IMR-90 (cell line): ENCODE measurements at regions not wholly inside any gene's neighbourhood (a gene's known extent, or its start where the extent isn't known, plus 50 kb on each side); places are given as distances from the start of the nearest gene placed in this dataset.

Experiments
- ATAC-seq: fragments of 200-7000 bp; cut with Tn5 transposase; 2 replicates; pipeline ENCODE4 v1.9.1; 2020; ENCODE audit warnings: low read depth, mild to moderate bottlenecking, moderate library complexity
- BruUV-seq: library from RNA; stranded (reverse); fragments of 400-500 nt; replicated peaks from 2 replicates; lab custom pipeline; 2021; lab: Mats Ljungman, UMichigan
- CTCF ChIA-PET: fragments of 300-600 bp; formaldehyde crosslinking; extraction: SDS; loops from one replicate; lab custom pipeline; 2021; ENCODE audit warnings: antibody characterized with exemption; lab: Yijun Ruan, JAX
- POLR2A ChIA-PET: fragments of 300-600 bp; sonication (Branson Sonifier 250); formaldehyde crosslinking; loops from one replicate; lab custom pipeline; 2022; ENCODE audit warnings: antibody characterized with exemption; ENCODE audit not compliant: unreplicated experiment; lab: Charles Lee
- DNase-seq: peaks from one replicate; pipeline ENCODE4 v3.0.0; 2013
- H2AFZ ChIP-seq: replicated peaks from 2 replicates; pipeline ENCODE3; 2013; ENCODE audit warnings: low read length, mild to moderate bottlenecking; ENCODE audit not compliant: poor library complexity
- H2AK5ac ChIP-seq: 2 replicates; pipeline ENCODE4 v1.6.1; 2013; ENCODE audit warnings: low read depth, low read length, inconsistent platforms
- H2AK9ac ChIP-seq: replicated peaks from 2 replicates; pipeline ENCODE3; 2013; ENCODE audit warnings: mild to moderate bottlenecking, low read depth, low read length, moderate library complexity; ENCODE audit not compliant: poor library complexity
- H2BK120ac ChIP-seq: 2 replicates; pipeline ENCODE4 v1.6.1; 2013; ENCODE audit warnings: low read depth, low read length, inconsistent platforms
- H2BK15ac ChIP-seq: 3 replicates; pipeline ENCODE4 v1.6.1; 2013; ENCODE audit warnings: low read depth, low read length, inconsistent platforms
- H2BK20ac ChIP-seq: 2 replicates; pipeline ENCODE4 v1.6.1; 2013; ENCODE audit warnings: low read depth, mild to moderate bottlenecking, inconsistent platforms, low read length, moderate library complexity
- H2BK5ac ChIP-seq: 2 replicates; pipeline ENCODE4 v1.6.1; 2013; ENCODE audit warnings: mild to moderate bottlenecking, low read depth, low read length, inconsistent platforms; ENCODE audit not compliant: poor library complexity, severe bottlenecking
- H3K14ac ChIP-seq: replicated peaks from 2 replicates; pipeline ENCODE4 v1.6.1; 2013; ENCODE audit warnings: low read depth, low read length, inconsistent platforms
- H3K18ac ChIP-seq: 2 replicates; pipeline ENCODE4 v1.6.1; 2013; ENCODE audit warnings: low read depth, low read length, control low read depth
- H3K23ac ChIP-seq: 2 replicates; pipeline ENCODE4 v1.6.1; 2013; ENCODE audit warnings: low read depth, low read length, inconsistent platforms
- H3K27ac ChIP-seq: 2 replicates; pipeline ENCODE4 v1.5.1; 2013; ENCODE audit warnings: mild to moderate bottlenecking, control low read depth, low read length; ENCODE audit not compliant: insufficient read depth
- H3K27me3 ChIP-seq: 2 replicates; pipeline ENCODE4 v1.6.1; 2013; ENCODE audit warnings: low read length; ENCODE audit not compliant: control insufficient read depth, insufficient read depth
- H3K36me3 ChIP-seq: 2 replicates; pipeline ENCODE4 v1.6.1; 2013; ENCODE audit warnings: low read length, mixed read lengths; ENCODE audit not compliant: control insufficient read depth, insufficient read depth
- H3K4ac ChIP-seq: 2 replicates; pipeline ENCODE4 v1.6.1; 2013; ENCODE audit warnings: low read depth, low read length, inconsistent platforms
- H3K4me1 ChIP-seq: 2 replicates; pipeline ENCODE4 v1.6.1; 2013; ENCODE audit warnings: low read length, mixed read lengths; ENCODE audit not compliant: control insufficient read depth, insufficient read depth
- H3K4me2 ChIP-seq: 2 replicates; pipeline ENCODE4 v1.6.1; 2013; ENCODE audit warnings: low read depth, mild to moderate bottlenecking, control low read depth, low read length, moderate library complexity
- H3K4me3 ChIP-seq: 2 replicates; pipeline ENCODE4 v1.5.1; 2013; ENCODE audit warnings: low read depth, mild to moderate bottlenecking, control low read depth, low read length, moderate library complexity; ENCODE audit not compliant: insufficient read depth
- H3K56ac ChIP-seq: 2 replicates; pipeline ENCODE4 v1.6.1; 2013; ENCODE audit warnings: low read length, inconsistent platforms; ENCODE audit not compliant: insufficient read depth; ENCODE audit errors: extremely low read depth
- H3K79me1 ChIP-seq, 2 experiments: 2 replicates each; pipeline ENCODE4 v1.6.1; 2013; ENCODE audit warnings: low read length in 2 of 2, inconsistent platforms in 1 of 2, low read depth in 1 of 2
- H3K9ac ChIP-seq: 2 replicates; pipeline ENCODE4 v1.6.1; 2013; ENCODE audit warnings: low read depth, low read length, control low read depth
- H3K9me1 ChIP-seq: 2 replicates; pipeline ENCODE4 v1.6.1; 2013; ENCODE audit warnings: low read length, inconsistent platforms; ENCODE audit not compliant: insufficient read depth
- H3K9me3 ChIP-seq: 2 replicates; pipeline ENCODE4 v1.6.1; 2013; ENCODE audit warnings: low read length; ENCODE audit not compliant: control insufficient read depth, insufficient read depth
- H4K20me1 ChIP-seq: 2 replicates; pipeline ENCODE4 v1.6.1; 2013; ENCODE audit warnings: low read length, inconsistent platforms; ENCODE audit not compliant: insufficient read depth
- H4K5ac ChIP-seq: 2 replicates; pipeline ENCODE4 v1.6.1; 2013; ENCODE audit warnings: mild to moderate bottlenecking, low read depth, low read length, control low read depth
- H4K8ac ChIP-seq, 2 experiments: 2 replicates each; pipeline ENCODE4 v1.6.1; 2013; ENCODE audit warnings: low read depth in 2 of 2, low read length in 2 of 2, control low read depth in 1 of 2, inconsistent platforms in 1 of 2
- H4K91ac ChIP-seq: 2 replicates; pipeline ENCODE4 v1.6.1; 2013; ENCODE audit warnings: low read depth, low read length, inconsistent platforms; ENCODE audit not compliant: insufficient read depth
- BHLHE40 ChIP-seq: fragments of 150-350 bp; IDR thresholded peaks from 2 replicates; pipeline ENCODE4 v1.6.1; 2016; ENCODE audit warnings: mild to moderate bottlenecking, low read depth, low read length
- CHD1 ChIP-seq: IDR thresholded peaks from 2 replicates; pipeline ENCODE4 v1.6.1; 2012; ENCODE audit warnings: low read depth, low read length, improper control_type of control experiment
- FOS ChIP-seq: fragments of 150-350 bp; IDR thresholded peaks from 2 replicates; pipeline ENCODE4 v1.6.1; 2016; ENCODE audit warnings: low read depth, low read length
- MAZ ChIP-seq: IDR thresholded peaks from 2 replicates; pipeline ENCODE4 v1.6.1; 2012; ENCODE audit warnings: low read depth, mild to moderate bottlenecking, low read length, improper control_type of control experiment, moderate library complexity, borderline replicate concordance
- MXI1 ChIP-seq: IDR thresholded peaks from 2 replicates; pipeline ENCODE4 v1.6.1; 2012; ENCODE audit warnings: low read depth, mild to moderate bottlenecking, low read length, moderate library complexity, borderline replicate concordance
- POLR2A ChIP-seq: IDR thresholded peaks from 2 replicates; pipeline ENCODE4 v1.6.1; 2012; ENCODE audit warnings: mild to moderate bottlenecking, low read depth, low read length
- RAD21 ChIP-seq: IDR thresholded peaks from 2 replicates; pipeline ENCODE4 v1.6.1; 2012; ENCODE audit warnings: low read length, improper control_type of control experiment
- RCOR1 ChIP-seq: IDR thresholded peaks from 2 replicates; pipeline ENCODE4 v1.6.1; 2012; ENCODE audit warnings: mild to moderate bottlenecking, low read length, improper control_type of control experiment; ENCODE audit not compliant: insufficient replicate concordance
- RFX5 ChIP-seq: IDR thresholded peaks from 2 replicates; pipeline ENCODE4 v1.8.0; 2012; ENCODE audit warnings: low read depth, mild to moderate bottlenecking, low read length, moderate library complexity
- SMC3 ChIP-seq: fragments of 150-350 bp; IDR thresholded peaks from 2 replicates; pipeline ENCODE4 v1.6.1; 2016; ENCODE audit warnings: low read depth, mild to moderate bottlenecking, antibody characterized with exemption, low read length, moderate library complexity
- USF2 ChIP-seq: fragments of 150-350 bp; IDR thresholded peaks from 2 replicates; pipeline ENCODE4 v1.6.1; 2017; ENCODE audit warnings: mild to moderate bottlenecking, antibody characterized with exemption, low read length, low read depth
- WGBS, 2 experiments: methylation state at CpG; one replicate each; pipeline versions ENCODE4 v1.1.5 to v1.1.7; 2013; ENCODE audit warnings: missing lambda C conversion rate in 2 of 2; ENCODE audit not compliant: insufficient read length in 1 of 2; ENCODE audit errors: extremely low coverage in 2 of 2; 5-methylcytosine and 5-hydroxymethylcytosine counted together
- dilution Hi-C: fragments of 300-500 bp; cut with HindIII; formaldehyde crosslinking; loops from one replicate; pipeline ENCODE4 v1.14.3; 2018; ENCODE audit warnings: low sequenced_read_pairs; ENCODE audit not compliant: unreplicated experiment
- in situ Hi-C: fragments of 300-500 bp; cut with MboI; formaldehyde crosslinking; loops from 3 replicates; pipeline ENCODE4 v1.14.3; 2019; ENCODE audit warnings: low sequenced_read_pairs, inconsistent platforms, mixed read lengths
- intact Hi-C: fragments of 100-400 bp; cut with micrococcal nuclease; formaldehyde crosslinking; loops from 2 replicates; pipeline ENCODE4 v1.10.0; 2022
- TF ChIP-seq, protein P1 (sequence below): fragments of 150-350 bp; IDR thresholded peaks from 2 replicates; pipeline ENCODE4 v1.6.1; 2016; ENCODE audit warnings: low read depth, mild to moderate bottlenecking, low read length, moderate library complexity, borderline replicate concordance

DNA sequence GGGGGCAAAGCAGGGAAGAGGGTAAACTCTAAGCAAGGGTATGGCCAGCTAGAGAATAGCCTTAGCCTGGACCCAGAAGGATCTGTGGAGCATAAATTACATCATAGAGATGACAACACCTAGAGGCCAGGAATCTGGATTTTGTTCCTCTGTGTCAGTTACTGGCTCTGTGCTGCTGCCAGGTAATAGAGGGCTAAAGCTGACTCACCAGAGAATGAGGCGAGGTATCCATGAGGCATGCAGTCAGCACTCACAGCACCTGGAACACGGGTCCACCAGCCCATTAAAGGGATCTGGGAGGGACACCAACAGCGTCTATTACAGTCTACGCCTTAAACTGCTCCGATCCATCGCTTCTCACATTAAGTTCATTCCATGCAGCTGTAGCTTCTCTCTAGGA lies 74.9 kb upstream of the CMKLR1 start:
- no peak overlapping the region for H3K56ac ChIP-seq
- H3K27me3 ChIP-seq = no peaks in the 10 kb centered on the region
- H2BK20ac ChIP-seq = no peak overlapping the region
- no peak overlapping the region for H3K18ac ChIP-seq
- H3K79me1 ChIP-seq = no peaks in the 10 kb centered on the region
- ATAC-seq = no peak
- H2AFZ ChIP-seq = no peak overlapping the region
- no peak overlapping the region for H2BK120ac ChIP-seq
- CTCF ChIA-PET = interaction anchor here (0.5 kb wide), 1 partner anchor 719 kb away, joined by 3 read pairs; no protein-coding TSS in a partner anchor
- TF ChIP-seq RCOR1 = no peak
- no peak for TF ChIP-seq MAZ
- no peak for TF ChIP-seq USF2
- TF ChIP-seq, protein P1, sequence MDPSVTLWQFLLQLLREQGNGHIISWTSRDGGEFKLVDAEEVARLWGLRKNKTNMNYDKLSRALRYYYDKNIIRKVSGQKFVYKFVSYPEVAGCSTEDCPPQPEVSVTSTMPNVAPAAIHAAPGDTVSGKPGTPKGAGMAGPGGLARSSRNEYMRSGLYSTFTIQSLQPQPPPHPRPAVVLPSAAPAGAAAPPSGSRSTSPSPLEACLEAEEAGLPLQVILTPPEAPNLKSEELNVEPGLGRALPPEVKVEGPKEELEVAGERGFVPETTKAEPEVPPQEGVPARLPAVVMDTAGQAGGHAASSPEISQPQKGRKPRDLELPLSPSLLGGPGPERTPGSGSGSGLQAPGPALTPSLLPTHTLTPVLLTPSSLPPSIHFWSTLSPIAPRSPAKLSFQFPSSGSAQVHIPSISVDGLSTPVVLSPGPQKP = no peak
- TF ChIP-seq SMC3 = no peak
- no peak for TF ChIP-seq RFX5
- TF ChIP-seq RAD21 = no peak
- TF ChIP-seq POLR2A = no peak
- no peak for TF ChIP-seq BHLHE40
- no peak for TF ChIP-seq CHD1
- no peak for TF ChIP-seq MXI1
- no peak for TF ChIP-seq FOS
- no peak overlapping the region for H3K27ac ChIP-seq
- no peak overlapping the region for H4K91ac ChIP-seq
- no peak overlapping the region for H2BK5ac ChIP-seq
- no peaks in the 10 kb centered on the region for H4K20me1 ChIP-seq
- intact Hi-C loops (no loop called here), in situ Hi-C loops (no loop called here), dilution Hi-C loops (no loop called here)
- H3K23ac ChIP-seq = no peak overlapping the region
- POLR2A ChIA-PET = no interaction called here
- no peak overlapping the region for H3K9ac ChIP-seq
- H3K4me2 ChIP-seq = no peak overlapping the region
- H4K5ac ChIP-seq = no peak overlapping the region
- no peaks in the 10 kb centered on the region for H3K36me3 ChIP-seq
- H3K9me3 ChIP-seq = no peaks in the 10 kb centered on the region
- H2AK9ac ChIP-seq = no peak overlapping the region
- BruUV-seq = no TSS peak
- DNase-seq = no peak
- no peak overlapping the region for H4K8ac ChIP-seq
- no peaks in the 10 kb centered on the region for H3K4me1 ChIP-seq
- WGBS, 2 experiments = no CpG with 5 or more reads among the region's 6 CpGs
- H3K4ac ChIP-seq = no peak overlapping the region
- H2AK5ac ChIP-seq = no peak overlapping the region
- no peaks in the 10 kb centered on the region for H3K9me1 ChIP-seq
- no peak overlapping the region for H3K14ac ChIP-seq
- H2BK15ac ChIP-seq = no peak overlapping the region
- no peak overlapping the region for H3K4me3 ChIP-seq
